Stimulated activated naive B cell treated with anti-CD40 and anti-IgM and Interleukin-4, amounts not matched to agents 10 μg/mL and 1 μg/mL and 100 μg/mL, for 72 hours (primary cell): ENCODE measurements at regions not wholly inside any gene's neighbourhood (a gene's known extent, or its start where the extent isn't known, plus 50 kb on each side); places are given as distances from the start of the nearest gene placed in this dataset.

Source experiments
- ATAC-seq, 2 donors: fragments of 150-1000 bp; cut with Tn5 transposase; replicated peaks; 2 replicates each; pipeline ENCODE4 v1.10.0; 2021; ENCODE audit warnings: moderate library complexity in 1 of 2
- DNase-seq: peaks from one replicate; pipeline ENCODE4 v3.0.0; 2021
- H3K27ac Mint-ChIP-seq: one replicate; pipeline ENCODE4 v1.8.0; 2022; ENCODE audit warnings: mild to moderate bottlenecking, mixed read lengths
- H3K27me3 Mint-ChIP-seq, 2 donors: one replicate each; pipeline ENCODE4 v1.8.0; 2022; ENCODE audit warnings: mixed read lengths in 2 of 2
- H3K36me3 Mint-ChIP-seq, 2 donors: one replicate each; pipeline ENCODE4 v1.8.0; 2022; ENCODE audit warnings: mixed read lengths in 2 of 2, mild to moderate bottlenecking in 1 of 2
- H3K4me1 Mint-ChIP-seq, 2 donors: one replicate each; pipeline ENCODE4 v1.8.0; 2022; ENCODE audit warnings: mixed read lengths in 2 of 2, mild to moderate bottlenecking in 1 of 2
- H3K4me3 Mint-ChIP-seq, 2 donors: one replicate each; pipeline ENCODE4 v1.8.0; 2022; ENCODE audit warnings: mild to moderate bottlenecking in 2 of 2, mixed read lengths in 2 of 2, moderate library complexity in 1 of 2
- H3K9me3 Mint-ChIP-seq, 2 donors: one replicate each; pipeline ENCODE4 v1.8.0; 2022; ENCODE audit warnings: mixed read lengths in 2 of 2, mild to moderate bottlenecking in 1 of 2

DNA sequence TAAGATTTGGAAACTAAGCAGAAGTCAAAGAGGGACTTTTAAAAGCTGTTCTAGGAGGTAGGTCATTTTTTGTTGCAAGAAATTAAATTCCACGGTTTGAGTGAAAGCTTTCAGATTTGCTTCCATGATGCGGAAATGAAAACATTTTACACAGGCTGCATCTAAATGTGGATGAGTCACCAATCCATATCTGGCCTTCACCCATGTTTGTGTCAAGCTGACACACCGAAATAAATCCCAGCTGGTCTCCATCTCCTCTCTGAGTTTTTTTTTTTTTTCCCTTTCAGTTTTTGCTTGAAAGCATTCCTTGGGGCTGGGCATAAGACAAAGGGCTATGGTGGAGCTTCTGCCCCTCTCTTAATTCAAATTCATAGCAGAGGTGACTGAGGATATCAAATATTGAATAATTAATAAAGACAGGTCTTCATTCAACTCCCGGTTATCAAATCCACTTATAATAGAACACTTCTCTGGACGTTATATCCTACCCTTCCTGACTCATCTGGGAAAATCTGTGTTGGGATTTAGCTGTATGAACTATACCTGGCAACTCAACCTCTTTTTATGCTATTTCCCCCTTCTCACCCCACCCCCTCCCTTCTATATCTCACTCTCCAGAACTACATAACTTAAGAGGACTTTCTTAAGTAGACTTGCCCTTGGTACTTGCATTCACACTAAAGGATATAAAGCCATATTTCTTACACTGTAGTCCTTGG is 558.3 kb upstream of the GCFC2 start:
- no peak overlapping the region for H3K4me3 Mint-ChIP-seq
- no peak for ATAC-seq
- no peak overlapping the region for H3K27ac Mint-ChIP-seq
- H3K9me3 Mint-ChIP-seq = peaks cover 0 to 3% of the 10 kb centered on the region in 2 donors
- H3K4me1 Mint-ChIP-seq = no peaks in the 10 kb centered on the region
- H3K27me3 Mint-ChIP-seq = no peaks in the 10 kb centered on the region
- H3K36me3 Mint-ChIP-seq = no peaks in the 10 kb centered on the region
- no peak for DNase-seq

DNA sequence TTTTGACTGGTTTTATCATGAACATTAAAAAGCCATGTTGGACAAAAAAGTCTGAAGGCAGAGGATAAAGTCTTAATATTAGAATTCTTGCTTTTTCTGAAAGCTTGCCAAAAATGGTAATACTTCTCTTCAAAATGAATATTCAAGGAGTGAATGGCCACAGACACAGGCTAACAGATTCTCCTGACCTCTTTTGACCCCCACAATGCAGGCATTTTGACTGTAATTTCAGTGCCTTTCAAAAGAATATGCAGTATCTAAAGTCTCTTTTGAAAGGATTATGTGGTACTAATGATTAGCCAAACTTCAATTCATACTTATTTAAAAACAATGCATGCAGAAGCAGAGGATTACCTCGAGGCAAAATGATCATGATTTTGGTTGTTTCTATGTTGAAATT is 557.8 kb upstream of the GCFC2 start:
- ATAC-seq = no peak
- Mint-ChIP-seq H3K4me1 (no peaks in the 10 kb centered on the region), H3K27me3 (no peaks in the 10 kb centered on the region), H3K36me3 (no peaks in the 10 kb centered on the region), H3K27ac (no peak overlapping the region), H3K9me3 (peaks cover 0 to 3% of the 10 kb centered on the region in 2 donors), H3K4me3 (no peak overlapping the region)
- DNase-seq = no peak

DNA sequence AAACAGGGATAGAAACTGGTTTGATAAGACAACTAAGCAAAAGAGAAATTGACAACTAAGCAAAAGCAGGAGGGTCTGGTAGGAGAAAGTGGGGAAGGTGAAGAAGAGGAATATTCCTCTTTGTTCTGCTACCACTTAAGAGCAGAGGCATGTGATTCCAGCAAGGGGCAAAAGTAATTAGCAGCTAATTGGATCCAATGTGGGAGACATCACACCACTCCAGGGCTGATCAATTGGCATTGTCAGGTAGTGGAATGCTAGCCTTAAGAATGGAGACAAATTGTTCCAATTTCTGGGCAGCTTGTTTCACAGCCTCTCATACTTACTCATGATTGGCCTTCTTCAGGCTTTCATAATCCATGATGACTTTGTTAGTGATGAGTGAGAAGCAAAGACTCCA is 547.1 kb upstream of the GCFC2 start:
- no peak overlapping the region for H3K4me3 Mint-ChIP-seq
- no peak for ATAC-seq
- no peaks in the 10 kb centered on the region for H3K27me3 Mint-ChIP-seq
- H3K36me3 Mint-ChIP-seq = no peaks in the 10 kb centered on the region
- H3K4me1 Mint-ChIP-seq = no peaks in the 10 kb centered on the region
- no peaks in the 10 kb centered on the region for H3K9me3 Mint-ChIP-seq
- DNase-seq = no peak
- no peak overlapping the region for H3K27ac Mint-ChIP-seq

DNA sequence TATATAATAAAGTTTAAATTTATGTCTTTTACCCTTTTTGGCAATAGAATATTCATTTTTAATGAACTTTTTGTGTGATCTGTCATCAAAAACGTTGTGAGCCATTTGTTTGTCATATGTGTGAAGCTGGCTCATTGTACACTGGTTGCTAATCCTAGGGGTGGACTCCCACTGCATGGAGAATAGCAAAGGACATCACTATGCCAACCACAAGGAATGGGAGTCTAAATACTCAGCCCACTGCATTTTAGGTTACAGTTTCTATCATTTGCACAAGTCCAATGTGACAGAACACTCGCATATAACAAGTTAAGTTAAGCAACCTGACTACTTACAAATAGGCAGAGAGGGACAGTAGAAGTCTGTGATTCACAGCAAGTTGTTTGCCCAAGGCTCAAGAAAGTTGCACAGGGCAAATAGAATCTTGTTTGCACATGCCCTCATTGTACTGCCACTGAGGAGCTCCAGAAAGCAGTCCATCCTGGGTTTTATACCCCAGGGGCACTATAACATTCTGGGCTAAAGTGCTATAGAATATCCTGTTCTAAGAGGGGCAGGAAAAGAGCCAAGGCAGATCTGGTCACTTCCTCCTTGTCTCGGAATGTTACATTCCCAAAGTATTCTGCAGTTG is 545.9 kb upstream of the GCFC2 start:
- Mint-ChIP-seq H3K27ac (no peak overlapping the region), H3K27me3 (no peaks in the 10 kb centered on the region), H3K4me1 (no peaks in the 10 kb centered on the region), H3K9me3 (no peaks in the 10 kb centered on the region), H3K4me3 (no peak overlapping the region), H3K36me3 (no peaks in the 10 kb centered on the region)
- no peak for DNase-seq
- ATAC-seq = no peak

DNA sequence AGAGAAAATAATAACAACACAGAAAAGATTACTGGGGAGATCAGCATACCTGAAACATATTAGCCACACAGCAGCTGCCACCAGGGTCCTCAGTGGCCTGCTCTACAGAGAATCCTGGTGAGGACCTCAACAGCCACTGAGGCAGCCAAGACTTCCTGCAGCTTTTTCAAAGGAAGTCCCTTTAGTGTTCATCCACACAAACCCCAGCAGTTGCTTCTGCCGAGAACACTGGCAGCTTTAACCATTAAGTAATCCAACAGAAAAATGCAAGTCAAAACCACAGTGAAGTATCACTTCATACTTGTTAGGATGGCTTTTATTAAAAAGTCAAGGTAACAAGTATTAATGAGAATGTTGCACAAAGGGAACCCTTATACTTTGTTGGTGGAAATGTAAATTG is 542.0 kb upstream of the GCFC2 start:
- Mint-ChIP-seq H3K27ac (no peak overlapping the region), H3K4me3 (no peak overlapping the region), H3K4me1 (no peaks in the 10 kb centered on the region), H3K27me3 (no peaks in the 10 kb centered on the region), H3K36me3 (no peaks in the 10 kb centered on the region), H3K9me3 (no peaks in the 10 kb centered on the region)
- no peak for DNase-seq
- ATAC-seq = no peak

DNA sequence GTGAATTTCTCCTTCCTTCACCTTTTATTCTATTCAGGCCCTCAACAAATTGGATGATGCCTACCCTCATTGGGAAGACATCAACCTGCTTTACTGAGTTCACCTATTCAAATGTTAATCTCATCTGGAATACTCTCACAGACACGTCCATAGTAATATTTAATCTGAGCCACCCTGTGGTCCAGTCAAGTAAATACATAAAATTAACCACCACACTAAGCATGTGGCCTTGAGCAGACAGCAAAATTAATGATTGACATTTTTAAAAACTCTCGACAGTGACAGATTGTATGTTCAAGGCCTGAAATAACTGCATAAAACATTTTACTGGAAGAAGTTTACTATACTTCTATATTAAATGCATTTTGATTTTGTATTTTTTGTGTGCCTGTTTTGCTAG is 540.6 kb upstream of the GCFC2 start:
- H3K4me1 Mint-ChIP-seq = no peaks in the 10 kb centered on the region
- no peak overlapping the region for H3K4me3 Mint-ChIP-seq
- no peaks in the 10 kb centered on the region for H3K36me3 Mint-ChIP-seq
- no peak overlapping the region for H3K27ac Mint-ChIP-seq
- no peak for ATAC-seq
- no peaks in the 10 kb centered on the region for H3K27me3 Mint-ChIP-seq
- DNase-seq = no peak
- H3K9me3 Mint-ChIP-seq = no peaks in the 10 kb centered on the region

DNA sequence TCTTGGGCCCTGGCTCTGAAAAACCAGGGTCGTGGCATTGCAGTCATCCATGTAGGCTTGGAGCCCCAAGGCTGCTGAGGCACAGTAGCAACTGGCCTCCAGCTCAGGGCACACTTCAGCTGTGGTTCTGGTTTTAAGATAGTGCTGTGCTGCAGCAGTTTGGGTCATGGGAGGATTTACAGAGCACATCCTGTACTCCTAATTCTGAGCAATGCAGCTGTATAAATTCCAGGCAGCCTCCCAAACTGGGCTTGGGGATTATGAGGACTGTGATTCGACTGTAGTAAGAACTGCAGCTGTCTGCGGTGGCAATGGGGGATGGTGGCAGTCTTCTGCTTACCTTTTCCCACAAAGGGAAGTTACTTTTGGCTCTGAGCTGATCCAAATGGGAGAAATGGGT is 536.3 kb upstream of the GCFC2 start:
- no peak for ATAC-seq
- Mint-ChIP-seq H3K9me3 (no peaks in the 10 kb centered on the region), H3K4me1 (no peaks in the 10 kb centered on the region), H3K4me3 (no peak overlapping the region), H3K27me3 (no peaks in the 10 kb centered on the region), H3K36me3 (no peaks in the 10 kb centered on the region), H3K27ac (no peak overlapping the region)
- DNase-seq = no peak

DNA sequence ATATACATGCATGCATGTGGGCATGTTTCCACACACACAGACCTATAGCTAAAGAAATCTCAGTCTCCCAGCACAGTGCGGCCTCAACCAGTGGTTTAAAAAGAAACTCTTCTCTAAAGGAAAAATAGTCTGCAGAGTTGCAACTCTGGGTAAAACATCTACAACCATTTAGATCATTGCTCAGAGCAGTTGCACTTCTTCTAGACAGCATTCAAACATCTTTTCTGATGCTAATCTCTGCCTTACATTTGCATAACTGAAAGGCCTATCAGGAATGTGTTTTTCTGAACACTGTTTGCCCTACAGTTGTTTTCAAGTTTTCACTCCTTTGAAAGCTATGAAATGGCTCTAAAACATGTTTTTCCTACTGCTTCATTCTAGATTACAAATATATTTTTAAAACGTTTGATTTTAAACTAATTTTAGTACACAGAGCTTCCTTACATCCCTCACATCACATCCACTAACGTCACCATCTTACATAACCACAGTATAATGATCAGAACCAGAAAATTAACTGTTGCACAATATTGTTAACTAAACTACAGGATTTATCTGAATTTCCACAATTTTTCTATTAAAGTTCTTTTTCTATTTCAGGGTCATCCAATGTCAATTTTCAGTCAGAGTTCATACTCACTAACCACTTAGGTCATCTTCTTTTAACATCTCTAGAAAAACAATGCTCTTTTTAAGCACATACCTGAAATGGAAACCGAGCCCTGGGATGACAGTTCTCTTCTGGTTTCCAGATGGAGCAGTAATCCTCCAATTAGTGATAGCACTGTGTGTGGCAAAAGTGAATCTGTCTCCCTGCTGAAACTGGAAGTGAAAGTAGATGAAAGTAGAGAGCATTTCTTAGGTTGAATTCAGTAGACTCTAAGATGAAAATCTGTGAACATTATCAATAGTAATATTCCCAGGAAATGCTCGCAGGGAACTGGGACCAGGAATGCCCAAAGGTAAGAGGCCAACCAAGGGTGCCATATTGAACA is 501.6 kb upstream of the GCFC2 start:
- H3K4me1 Mint-ChIP-seq = no peaks in the 10 kb centered on the region
- no peaks in the 10 kb centered on the region for H3K27me3 Mint-ChIP-seq
- no peak overlapping the region for H3K4me3 Mint-ChIP-seq
- peaks cover 0 to 2% of the 10 kb centered on the region in 2 donors for H3K9me3 Mint-ChIP-seq
- H3K27ac Mint-ChIP-seq = no peak overlapping the region
- DNase-seq (no peak), ATAC-seq (no peak)
- H3K36me3 Mint-ChIP-seq = no peaks in the 10 kb centered on the region

DNA sequence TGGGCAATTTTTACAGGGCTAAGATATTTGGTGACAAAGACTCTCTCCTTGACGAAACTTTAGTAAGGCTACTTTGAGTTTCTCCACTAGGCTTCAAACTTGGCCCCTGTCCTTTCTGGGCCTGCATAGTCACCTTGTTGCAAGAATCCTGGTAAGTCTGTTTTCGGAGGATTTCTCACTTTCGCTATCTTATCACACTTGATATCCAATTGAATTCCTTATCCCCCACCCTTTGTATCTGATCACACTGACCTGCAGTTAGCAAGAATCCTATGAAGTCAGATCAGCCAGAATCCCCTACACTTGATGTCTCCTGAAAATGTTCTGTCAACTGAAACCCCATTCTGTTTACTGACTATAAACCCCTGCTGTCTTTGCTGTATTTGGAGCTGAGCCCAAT is 499.8 kb upstream of the GCFC2 start:
- Mint-ChIP-seq H3K27ac (no peak overlapping the region), H3K4me1 (no peaks in the 10 kb centered on the region), H3K27me3 (no peaks in the 10 kb centered on the region), H3K9me3 (peaks cover 0 to 2% of the 10 kb centered on the region in 2 donors), H3K36me3 (no peaks in the 10 kb centered on the region), H3K4me3 (no peak overlapping the region)
- no peak for ATAC-seq
- no peak for DNase-seq

DNA sequence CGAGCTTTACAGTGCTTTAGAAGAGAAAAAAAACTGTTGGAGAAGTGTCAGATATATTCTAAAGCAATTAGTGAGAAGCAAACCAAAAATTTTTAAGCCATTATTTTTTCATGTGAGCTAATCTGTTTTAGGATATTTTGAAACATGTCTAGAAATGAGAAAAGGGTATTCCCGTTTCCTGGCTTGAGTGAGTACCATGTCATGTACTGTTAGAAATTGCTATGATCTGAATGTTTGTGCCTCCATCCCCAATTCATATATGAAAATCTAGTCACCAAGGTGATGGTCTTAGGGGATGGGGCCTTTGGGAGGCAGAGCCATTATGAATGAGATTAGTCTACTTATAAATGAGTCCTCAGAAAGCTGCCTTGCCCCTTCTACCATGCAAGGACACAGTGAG is 493.3 kb upstream of the GCFC2 start:
- no peaks in the 10 kb centered on the region for H3K36me3 Mint-ChIP-seq
- H3K4me1 Mint-ChIP-seq = no peaks in the 10 kb centered on the region
- H3K27ac Mint-ChIP-seq = no peak overlapping the region
- no peak overlapping the region for H3K4me3 Mint-ChIP-seq
- DNase-seq = no peak
- no peak for ATAC-seq
- H3K9me3 Mint-ChIP-seq = peaks cover 0 to 2% of the 10 kb centered on the region in 2 donors
- no peaks in the 10 kb centered on the region for H3K27me3 Mint-ChIP-seq

DNA sequence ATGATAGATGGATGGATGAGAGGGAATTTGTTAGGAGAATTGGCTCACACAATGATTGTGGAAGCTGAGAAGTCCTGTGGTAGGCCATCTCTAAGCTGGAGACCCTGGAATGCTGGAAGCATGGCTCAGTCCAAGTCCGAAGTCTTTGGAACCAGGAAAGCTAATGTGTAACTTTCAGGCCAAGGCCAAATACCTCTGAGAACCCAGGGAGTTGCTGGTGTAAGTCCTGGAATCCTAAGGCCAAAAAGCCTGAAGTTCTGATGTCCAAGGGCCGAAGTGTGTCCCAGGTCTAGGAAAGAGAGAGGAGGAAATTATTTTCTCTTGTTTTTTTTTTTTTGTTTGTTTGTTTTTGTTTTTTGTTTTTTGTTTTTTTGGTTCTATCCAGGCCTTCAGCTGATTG is 492.2 kb upstream of the GCFC2 start:
- Mint-ChIP-seq H3K9me3 (peaks cover 0 to 2% of the 10 kb centered on the region in 2 donors), H3K27ac (no peak overlapping the region)
- no peak for DNase-seq

DNA sequence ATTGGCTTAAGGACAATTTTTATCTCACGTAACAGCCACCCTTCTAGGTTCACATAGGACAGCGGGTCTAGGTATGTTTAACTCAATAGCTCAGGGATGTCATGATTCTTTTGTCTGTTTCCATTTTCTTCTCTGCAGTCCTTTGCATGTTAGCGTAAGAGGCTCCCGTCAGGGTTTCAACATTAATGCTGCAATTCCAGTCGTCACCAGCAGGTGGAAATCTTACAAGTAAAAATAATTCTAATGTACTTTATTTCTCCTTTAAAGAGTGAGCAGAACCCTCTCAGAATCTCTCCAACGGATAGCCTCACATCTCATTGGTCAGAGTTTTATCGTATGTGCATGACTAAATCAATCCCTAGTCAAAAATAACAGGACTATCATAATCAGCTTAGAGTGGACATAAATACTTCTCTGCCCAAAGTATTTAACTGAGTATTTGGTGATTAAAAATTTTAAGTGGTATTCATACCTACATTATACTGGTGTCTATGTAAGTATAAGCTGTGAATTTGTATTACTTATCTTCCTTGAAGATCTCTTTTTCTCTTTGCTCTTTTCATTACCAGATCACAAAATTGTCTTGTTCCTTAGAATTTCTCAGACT is 487.2 kb upstream of the GCFC2 start:
- no peaks in the 10 kb centered on the region for H3K27me3 Mint-ChIP-seq
- ATAC-seq (peak; percentile 33 to 43), DNase-seq (no peak)
- no peaks in the 10 kb centered on the region for H3K9me3 Mint-ChIP-seq
- H3K4me3 Mint-ChIP-seq = no peak overlapping the region
- no peaks in the 10 kb centered on the region for H3K4me1 Mint-ChIP-seq
- H3K27ac Mint-ChIP-seq = no peak overlapping the region
- H3K36me3 Mint-ChIP-seq = no peaks in the 10 kb centered on the region

More for the DNA sequence above, 492.2 kb upstream of the GCFC2 start:
- no peak for ATAC-seq
- H3K4me1 Mint-ChIP-seq = no peaks in the 10 kb centered on the region
- no peak overlapping the region for H3K4me3 Mint-ChIP-seq
- H3K27me3 Mint-ChIP-seq = no peaks in the 10 kb centered on the region
- H3K36me3 Mint-ChIP-seq = no peaks in the 10 kb centered on the region

DNA sequence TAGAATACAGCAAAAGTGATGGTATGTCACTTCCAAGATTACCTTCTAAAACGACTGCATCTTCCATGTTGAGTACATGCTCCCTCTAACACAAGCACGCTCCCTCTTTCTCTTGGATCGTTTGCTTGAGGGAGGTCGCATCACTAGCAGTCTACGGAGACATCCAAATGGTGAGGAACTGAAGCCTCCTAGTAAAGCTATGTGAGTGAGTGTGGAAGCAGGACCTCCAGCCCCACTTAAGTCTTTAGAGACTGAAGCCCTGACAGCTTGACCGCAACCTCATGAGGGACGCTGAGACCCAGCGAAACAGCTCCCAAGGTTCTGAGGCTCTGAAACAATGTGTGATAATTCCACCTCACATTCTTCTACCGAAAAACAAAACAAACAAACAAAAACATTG is 486.7 kb upstream of the GCFC2 start:
- Mint-ChIP-seq H3K4me3 (no peak overlapping the region), H3K4me1 (no peaks in the 10 kb centered on the region), H3K9me3 (no peaks in the 10 kb centered on the region), H3K36me3 (no peaks in the 10 kb centered on the region), H3K27ac (no peak overlapping the region), H3K27me3 (no peaks in the 10 kb centered on the region)
- ATAC-seq (no peak), DNase-seq (no peak)

DNA sequence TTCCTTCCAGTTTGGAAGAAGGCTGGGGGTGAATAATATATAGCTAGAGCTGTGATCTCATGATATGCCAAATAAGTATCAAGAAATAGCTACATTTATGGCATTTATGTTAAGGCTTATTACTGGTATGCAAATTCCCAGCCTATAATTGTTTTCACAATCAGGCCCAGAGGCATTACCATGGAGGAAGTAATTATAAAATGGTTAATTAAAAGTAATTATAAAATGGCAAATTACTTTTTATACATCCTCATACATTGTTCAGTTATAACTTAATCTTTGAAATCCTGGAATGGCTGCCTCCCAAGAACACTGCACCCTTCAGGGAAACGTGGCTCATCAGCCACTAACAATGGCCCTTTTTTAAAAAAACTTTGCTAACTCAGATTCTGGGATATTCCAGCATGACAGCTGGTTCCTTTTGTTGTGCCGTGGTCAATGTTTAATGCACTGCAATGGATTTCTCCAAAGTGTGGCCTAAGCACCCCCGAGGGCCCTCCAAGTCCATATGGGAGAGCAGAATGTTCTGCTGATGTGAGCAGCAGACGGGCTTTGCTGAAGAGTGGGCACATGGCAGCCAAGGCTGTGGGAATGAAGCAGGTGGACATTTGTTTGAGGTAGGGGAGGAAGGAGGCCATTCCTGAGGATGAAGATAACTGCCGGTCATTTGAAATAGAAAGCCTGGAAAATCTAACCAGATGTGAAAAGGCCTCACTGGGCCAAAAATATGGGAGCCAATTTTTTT is 483.5 kb upstream of the GCFC2 start:
- Mint-ChIP-seq H3K27ac (no peak overlapping the region), H3K36me3 (no peaks in the 10 kb centered on the region), H3K4me1 (no peaks in the 10 kb centered on the region), H3K27me3 (no peaks in the 10 kb centered on the region), H3K9me3 (peaks cover 0 to 4% of the 10 kb centered on the region in 2 donors), H3K4me3 (no peak overlapping the region)
- no peak for DNase-seq
- no peak for ATAC-seq
